ENCODE measurements at regions not wholly inside any gene's neighbourhood (a gene's known extent, or its start where the extent isn't known, plus 50 kb on each side); places are given as distances from the start of the nearest gene placed in this dataset.

GRCh38 chr3:35409991-35410390 is 229.3 kb upstream of the ARPP21 start:
- no peak for TF ChIP-seq CTCF (IDR thresholded peaks at IDR 0.05; ENCODE audit: low read depth, low read length, missing control alignments)

GRCh38 chr3:35413483-35413882 is 225.8 kb upstream of the ARPP21 start:
- no peak for TF ChIP-seq CTCF (IDR thresholded peaks at IDR 0.05; ENCODE audit: low read depth, low read length, missing control alignments)
- no peak overlapping the region for H3K4me3 ChIP-seq (ENCODE audit: low read depth, low read length)
- DNase-seq (ENCODE audit: low read depth): no peak

More at GRCh38 chr3:35409991-35410390, 229.3 kb upstream of the ARPP21 start:
- no peak overlapping the region for H3K4me3 ChIP-seq (ENCODE audit: low read depth, low read length)
- no peak for DNase-seq (ENCODE audit: low read depth)

GRCh38 chr3:35417080-35417479 is 222.2 kb upstream of the ARPP21 start:
- TF ChIP-seq CTCF (IDR thresholded peaks at IDR 0.05; ENCODE audit: low read depth, low read length, missing control alignments): no peak
- H3K4me3 ChIP-seq (ENCODE audit: low read depth, low read length): no peak overlapping the region
- no peak for DNase-seq (ENCODE audit: low read depth)

GRCh38 chr3:35422101-35422500 is 217.2 kb upstream of the ARPP21 start:
- H3K4me3 ChIP-seq (ENCODE audit: low read depth, low read length): no peak overlapping the region
- TF ChIP-seq CTCF (IDR thresholded peaks at IDR 0.05; ENCODE audit: low read depth, low read length, missing control alignments): no peak
- no peak for DNase-seq (ENCODE audit: low read depth)

- DNase-seq (ENCODE audit: low read depth): no peak
- no peak overlapping the region for H3K4me3 ChIP-seq (ENCODE audit: low read depth, low read length)
- no peak for TF ChIP-seq CTCF (IDR thresholded peaks at IDR 0.05; ENCODE audit: low read depth, low read length, missing control alignments)
Observed at GRCh38 chr3:35422836-35423601, 216.3 kb upstream of the ARPP21 start.

GRCh38 chr3:35426366-35426958 is 212.9 kb upstream of the ARPP21 start:
- no peak overlapping the region for H3K4me3 ChIP-seq (ENCODE audit: low read depth, low read length)
- no peak for DNase-seq (ENCODE audit: low read depth)
- no peak for TF ChIP-seq CTCF (IDR thresholded peaks at IDR 0.05; ENCODE audit: low read depth, low read length, missing control alignments)

- no peak for TF ChIP-seq CTCF (IDR thresholded peaks at IDR 0.05; ENCODE audit: low read depth, low read length, missing control alignments)
- H3K4me3 ChIP-seq (ENCODE audit: low read depth, low read length): no peak overlapping the region
- no peak for DNase-seq (ENCODE audit: low read depth)
Observed at GRCh38 chr3:35437381-35437780, 201.9 kb upstream of the ARPP21 start.

Data from GM12864 (cell line).